Osteoblast (primary cell): ENCODE measurements at regions not wholly inside any gene's neighbourhood (a gene's known extent, or its start where the extent isn't known, plus 50 kb on each side); places are given as distances from the start of the nearest gene placed in this dataset.

Experiments used
- DNase-seq: peaks from one replicate; pipeline ENCODE4 v3.0.0; 2011; ENCODE audit warnings: low spot score, mixed read lengths; ENCODE audit not compliant: insufficient read length; ENCODE audit errors: missing footprints
- H2AFZ ChIP-seq: 2 replicates; pipeline ENCODE4 v1.6.0; 2011; ENCODE audit warnings: mild to moderate bottlenecking, low read length
- H3K27ac ChIP-seq: 2 replicates; pipeline ENCODE4 v1.5.1; 2011; ENCODE audit warnings: mild to moderate bottlenecking, low read depth, low read length, moderate library complexity
- H3K27me3 ChIP-seq: 2 replicates; pipeline ENCODE4 v1.6.0; 2012; ENCODE audit warnings: mild to moderate bottlenecking, control low read depth, inconsistent platforms, low read length, moderate library complexity; ENCODE audit not compliant: insufficient read depth
- H3K36me3 ChIP-seq: 2 replicates; pipeline ENCODE4 v1.5.1; 2011; ENCODE audit warnings: mild to moderate bottlenecking, low read length, control low read depth, moderate library complexity; ENCODE audit not compliant: insufficient read depth
- H3K4me1 ChIP-seq: 2 replicates; pipeline ENCODE4 v1.5.1; 2011; ENCODE audit warnings: mild to moderate bottlenecking, low read length, control low read depth, moderate library complexity; ENCODE audit not compliant: insufficient read depth
- H3K4me2 ChIP-seq: 2 replicates; pipeline ENCODE4 v1.6.0; 2011; ENCODE audit warnings: mild to moderate bottlenecking, low read length; ENCODE audit not compliant: insufficient read depth
- H3K4me3 ChIP-seq: fragments of 200-600 bp; sonication (generic); 3 replicates; pipeline ENCODE4 v1.5.1; 2012; ENCODE audit warnings: mild to moderate bottlenecking, low read length, inconsistent platforms; ENCODE audit not compliant: insufficient read depth
- H3K79me2 ChIP-seq: 2 replicates; pipeline ENCODE4 v1.6.0; 2012; ENCODE audit warnings: mild to moderate bottlenecking, low read length, control low read depth, inconsistent platforms; ENCODE audit not compliant: insufficient read depth
- H3K9me3 ChIP-seq: 2 replicates; pipeline ENCODE4 v1.5.1; 2011; ENCODE audit warnings: low read depth, low read length, control low read depth
- H4K20me1 ChIP-seq: 2 replicates; pipeline ENCODE4 v1.6.0; 2012; ENCODE audit warnings: mild to moderate bottlenecking, low read length, control low read depth; ENCODE audit not compliant: insufficient read depth
- TF ChIP-seq, protein P1 (sequence below): IDR thresholded peaks from 2 replicates; pipeline ENCODE4 v1.5.1; 2011; ENCODE audit warnings: mild to moderate bottlenecking, low read depth, low read length, moderate library complexity; ENCODE audit errors: extremely low read depth

DNA sequence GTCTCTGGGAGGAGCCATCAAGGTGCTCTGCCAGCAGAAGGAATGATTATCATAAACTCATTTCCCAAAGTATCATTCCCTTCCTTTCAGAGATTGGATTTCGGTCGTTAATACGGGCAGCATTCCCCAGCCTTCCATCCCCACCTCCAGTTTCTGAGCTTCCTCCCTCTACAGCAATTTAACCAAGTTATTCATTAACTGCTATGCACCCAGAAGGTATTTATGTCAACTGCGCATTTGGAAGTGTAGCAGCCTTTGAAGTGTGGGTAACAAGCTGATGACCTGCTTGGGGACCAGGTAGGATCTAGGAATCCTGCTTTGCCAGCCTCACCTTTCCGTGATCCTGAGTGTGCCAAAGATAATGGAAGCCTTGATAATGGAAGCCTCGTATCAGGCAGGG, 172.4 kb upstream of the IGSF21 start:
- Histone ChIP-seq H3K27ac (no peak overlapping the region), H3K4me1 (no peaks in the 10 kb centered on the region), H3K27me3 (no peaks in the 10 kb centered on the region), H3K9me3 (no peaks in the 10 kb centered on the region), H3K4me3 (no peak overlapping the region), H3K4me2 (no peak overlapping the region), H2AFZ (no peak overlapping the region), H3K36me3 (no peaks in the 10 kb centered on the region), H4K20me1 (no peaks in the 10 kb centered on the region), H3K79me2 (no peaks in the 10 kb centered on the region)
- TF ChIP-seq, protein P1, sequence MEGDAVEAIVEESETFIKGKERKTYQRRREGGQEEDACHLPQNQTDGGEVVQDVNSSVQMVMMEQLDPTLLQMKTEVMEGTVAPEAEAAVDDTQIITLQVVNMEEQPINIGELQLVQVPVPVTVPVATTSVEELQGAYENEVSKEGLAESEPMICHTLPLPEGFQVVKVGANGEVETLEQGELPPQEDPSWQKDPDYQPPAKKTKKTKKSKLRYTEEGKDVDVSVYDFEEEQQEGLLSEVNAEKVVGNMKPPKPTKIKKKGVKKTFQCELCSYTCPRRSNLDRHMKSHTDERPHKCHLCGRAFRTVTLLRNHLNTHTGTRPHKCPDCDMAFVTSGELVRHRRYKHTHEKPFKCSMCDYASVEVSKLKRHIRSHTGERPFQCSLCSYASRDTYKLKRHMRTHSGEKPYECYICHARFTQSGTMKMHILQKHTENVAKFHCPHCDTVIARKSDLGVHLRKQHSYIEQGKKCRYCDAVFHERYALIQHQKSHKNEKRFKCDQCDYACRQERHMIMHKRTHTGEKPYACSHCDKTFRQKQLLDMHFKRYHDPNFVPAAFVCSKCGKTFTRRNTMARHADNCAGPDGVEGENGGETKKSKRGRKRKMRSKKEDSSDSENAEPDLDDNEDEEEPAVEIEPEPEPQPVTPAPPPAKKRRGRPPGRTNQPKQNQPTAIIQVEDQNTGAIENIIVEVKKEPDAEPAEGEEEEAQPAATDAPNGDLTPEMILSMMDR: no peak
- DNase-seq: no peak

DNA sequence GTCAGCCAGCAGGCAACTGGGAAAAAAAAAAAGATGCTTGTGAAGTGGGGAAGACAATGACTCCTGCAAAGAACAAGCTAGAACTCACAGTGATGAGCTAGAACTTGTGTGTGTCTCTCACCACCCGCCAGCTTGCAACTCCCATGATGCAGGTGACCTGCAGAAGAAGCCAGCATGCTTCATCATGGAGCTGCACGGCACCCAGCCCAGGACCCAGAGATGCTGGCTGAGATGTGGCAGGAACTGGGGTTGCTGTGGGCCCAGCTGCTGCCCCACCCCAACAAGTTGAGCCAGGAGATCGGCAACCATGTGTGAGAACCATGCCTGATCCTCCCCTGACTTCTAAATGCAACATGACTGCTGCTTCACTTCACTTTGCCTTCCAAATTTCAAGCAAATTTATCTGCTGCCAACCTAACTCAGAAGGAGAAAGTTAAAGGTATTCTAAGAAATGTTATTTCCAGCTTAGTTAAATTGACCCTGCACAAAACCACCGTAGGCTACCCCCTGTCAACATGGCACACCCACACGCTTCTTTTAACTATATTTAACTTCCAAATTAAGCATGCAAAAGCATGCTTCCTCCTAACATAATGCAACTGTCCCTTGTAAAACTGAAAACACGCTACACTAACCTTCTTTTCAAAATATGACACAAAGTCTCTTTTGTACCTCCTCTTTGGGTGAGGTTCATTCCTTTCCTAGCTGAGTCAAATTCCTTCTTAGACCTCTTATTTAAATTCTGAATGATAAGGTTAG, 166.0 kb upstream of the IGSF21 start:
- Histone ChIP-seq H3K79me2 (no peaks in the 10 kb centered on the region), H3K9me3 (no peaks in the 10 kb centered on the region), H3K27ac (no peak overlapping the region), H4K20me1 (no peaks in the 10 kb centered on the region), H3K27me3 (no peaks in the 10 kb centered on the region), H2AFZ (no peak overlapping the region), H3K4me1 (no peaks in the 10 kb centered on the region), H3K36me3 (no peaks in the 10 kb centered on the region), H3K4me3 (no peak overlapping the region), H3K4me2 (no peak overlapping the region)
- TF ChIP-seq, protein P1: no peak
- no peak for DNase-seq

DNA sequence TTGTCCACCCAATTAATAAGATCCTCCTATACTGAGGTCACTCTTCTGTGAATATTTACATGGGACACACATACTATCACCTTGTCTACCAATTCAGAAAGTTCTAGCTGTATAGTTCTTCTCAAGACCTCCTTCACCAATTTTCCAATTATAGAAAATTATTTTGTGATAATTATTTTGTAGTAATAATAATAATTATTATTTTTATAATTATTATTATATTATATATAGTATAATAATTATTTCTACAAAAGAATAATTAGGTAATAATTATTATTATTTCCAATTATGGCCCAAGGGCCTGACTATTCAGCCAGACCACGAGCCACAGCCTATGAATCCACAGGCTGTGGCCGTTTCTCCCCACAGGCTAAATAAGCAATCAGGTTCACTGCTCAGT, 164.1 kb upstream of the IGSF21 start:
- no peaks in the 10 kb centered on the region for H3K9me3 ChIP-seq

DNA sequence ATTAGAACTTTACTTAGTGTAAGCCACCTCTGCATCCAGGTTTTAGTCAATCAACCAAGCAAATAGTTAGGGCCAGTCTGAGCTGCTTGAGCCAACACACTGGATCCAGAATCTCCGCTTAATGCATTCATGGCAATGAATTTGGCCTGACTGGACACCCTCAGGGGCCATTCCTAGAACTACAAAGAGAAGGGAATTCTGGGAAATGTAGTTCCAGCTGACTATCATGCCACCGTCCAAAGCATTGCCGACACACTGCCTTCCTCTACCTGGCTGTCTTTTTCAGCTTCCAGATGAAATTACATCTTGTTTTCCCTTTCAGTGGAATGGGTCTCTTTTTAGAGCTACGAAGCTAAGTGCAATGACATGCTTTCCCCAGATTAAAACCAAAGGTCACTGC, 163.0 kb upstream of the IGSF21 start:
- DNase-seq: no peak
- Histone ChIP-seq H3K79me2 (no peaks in the 10 kb centered on the region), H3K9me3 (no peaks in the 10 kb centered on the region), H3K4me1 (no peaks in the 10 kb centered on the region), H3K4me2 (no peak overlapping the region), H2AFZ (no peak overlapping the region), H3K4me3 (no peak overlapping the region), H3K27me3 (no peaks in the 10 kb centered on the region), H3K36me3 (no peaks in the 10 kb centered on the region), H3K27ac (no peak overlapping the region), H4K20me1 (no peaks in the 10 kb centered on the region)
- TF ChIP-seq, protein P1: no peak

More for the DNA sequence above, 164.1 kb upstream of the IGSF21 start:
- Histone ChIP-seq H2AFZ (no peak overlapping the region), H3K27ac (no peak overlapping the region), H3K36me3 (no peaks in the 10 kb centered on the region), H3K27me3 (no peaks in the 10 kb centered on the region), H4K20me1 (no peaks in the 10 kb centered on the region), H3K4me3 (no peak overlapping the region), H3K4me1 (no peaks in the 10 kb centered on the region), H3K4me2 (no peak overlapping the region), H3K79me2 (no peaks in the 10 kb centered on the region)
- TF ChIP-seq, protein P1: no peak
- DNase-seq: no peak
